ENCODE measurements at regions not wholly inside any gene's neighbourhood (a gene's known extent, or its start where the extent isn't known, plus 50 kb on each side); places are given as distances from the start of the nearest gene placed in this dataset.

- no peak for TF ChIP-seq ARNT (IDR thresholded peaks at IDR 0.05)
- no peak for TF ChIP-seq SUZ12 (IDR thresholded peaks at IDR 0.05)
- TF ChIP-seq TARDBP (IDR thresholded peaks at IDR 0.05) = no peak
- no peak for TF ChIP-seq FOXA1 (IDR thresholded peaks at IDR 0.05)
- TF ChIP-seq BHLHE40 (IDR thresholded peaks at IDR 0.05; ENCODE audit: borderline replicate concordance) = no peak
- no peak for TF ChIP-seq L3MBTL2 (conservative IDR thresholded peaks at IDR 0.05)
- TF ChIP-seq FOXK2 (IDR thresholded peaks at IDR 0.05) = no peak
- no peak for TF ChIP-seq NFRKB (IDR thresholded peaks at IDR 0.05)
- TF ChIP-seq ELF4 (IDR thresholded peaks at IDR 0.05) = no peak
- TF ChIP-seq PKNOX1 (IDR thresholded peaks at IDR 0.05) = no peak
- no peak for TF ChIP-seq SP1 (IDR thresholded peaks at IDR 0.05)
- TF ChIP-seq HDGF (IDR thresholded peaks at IDR 0.05; ENCODE audit: borderline replicate concordance) = no peak
Measured at GRCh38 chr18:39421276-39421675, 1855.7 kb upstream of the CELF4 start.

All from HEK293T (cell line).